ENCODE measurements at regions not wholly inside any gene's neighbourhood (a gene's known extent, or its start where the extent isn't known, plus 50 kb on each side); places are given as distances from the start of the nearest gene placed in this dataset.
A peak's percentile ranks its signal among the peaks of the same experiment; 100 is the strongest.

- no peaks in the 10 kb centered on the region for H3K36me3 ChIP-seq
- peak; percentile 4 to 28 for DNase-seq
- peak; percentile 82 to 87 for ATAC-seq
- no peaks in the 10 kb centered on the region for H3K9me3 ChIP-seq
- peak overlapping the region; percentile 20 to 51 (median 34) for H3K27ac ChIP-seq
- no peak overlapping the region for H3K4me3 ChIP-seq
- in situ Hi-C loops (cut with MboI; ENCODE audit: low sequenced_read_pairs in 4 of 4) (no loop called here), intact Hi-C loops (cut with DNase I; ENCODE audit: low total_unique reads) (no loop called here)
- TF ChIP-seq POLR2A (IDR thresholded peaks at IDR 0.05) = no peak
- TF ChIP-seq, protein P1, sequence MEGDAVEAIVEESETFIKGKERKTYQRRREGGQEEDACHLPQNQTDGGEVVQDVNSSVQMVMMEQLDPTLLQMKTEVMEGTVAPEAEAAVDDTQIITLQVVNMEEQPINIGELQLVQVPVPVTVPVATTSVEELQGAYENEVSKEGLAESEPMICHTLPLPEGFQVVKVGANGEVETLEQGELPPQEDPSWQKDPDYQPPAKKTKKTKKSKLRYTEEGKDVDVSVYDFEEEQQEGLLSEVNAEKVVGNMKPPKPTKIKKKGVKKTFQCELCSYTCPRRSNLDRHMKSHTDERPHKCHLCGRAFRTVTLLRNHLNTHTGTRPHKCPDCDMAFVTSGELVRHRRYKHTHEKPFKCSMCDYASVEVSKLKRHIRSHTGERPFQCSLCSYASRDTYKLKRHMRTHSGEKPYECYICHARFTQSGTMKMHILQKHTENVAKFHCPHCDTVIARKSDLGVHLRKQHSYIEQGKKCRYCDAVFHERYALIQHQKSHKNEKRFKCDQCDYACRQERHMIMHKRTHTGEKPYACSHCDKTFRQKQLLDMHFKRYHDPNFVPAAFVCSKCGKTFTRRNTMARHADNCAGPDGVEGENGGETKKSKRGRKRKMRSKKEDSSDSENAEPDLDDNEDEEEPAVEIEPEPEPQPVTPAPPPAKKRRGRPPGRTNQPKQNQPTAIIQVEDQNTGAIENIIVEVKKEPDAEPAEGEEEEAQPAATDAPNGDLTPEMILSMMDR (IDR thresholded peaks at IDR 0.05 in 4 of 5, conservative IDR thresholded peaks at IDR 0.05 in 1 of 5) = no peak
- peaks cover 0 to 6% of the 10 kb centered on the region in 2 donors for H3K4me1 ChIP-seq
- no peaks in the 10 kb centered on the region for H3K27me3 ChIP-seq
Observed at GRCh38 chr12:89238593-89238992, 113.7 kb downstream of the DUSP6 start.

DNA sequence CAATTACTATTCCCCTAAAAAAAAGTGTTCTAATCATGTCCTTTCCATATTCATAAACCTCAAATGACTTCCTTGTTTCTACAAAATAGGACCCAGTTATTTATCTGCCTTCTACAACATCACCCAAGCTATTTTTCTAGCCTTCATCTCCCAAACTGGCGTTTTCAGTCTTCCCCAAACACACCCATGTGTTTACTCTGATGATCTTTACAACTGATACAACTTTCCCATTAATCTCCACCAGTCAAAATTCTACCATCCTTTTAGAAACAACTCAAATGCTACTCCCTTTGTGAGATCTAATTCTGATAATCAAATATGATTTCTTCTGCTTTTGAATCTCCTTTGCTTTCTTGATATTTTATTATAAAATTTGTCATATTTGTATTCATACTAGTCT is 114.5 kb downstream of the DUSP6 start:
- TF ChIP-seq POLR2A (IDR thresholded peaks at IDR 0.05) = no peak
- TF ChIP-seq, protein P1 (IDR thresholded peaks at IDR 0.05 in 4 of 5, conservative IDR thresholded peaks at IDR 0.05 in 1 of 5) = no peak
- H3K9me3 ChIP-seq = no peaks in the 10 kb centered on the region
- peak overlapping the region in 1 of 4 donors; percentile 31 for H3K27ac ChIP-seq
- no peaks in the 10 kb centered on the region for H3K27me3 ChIP-seq
- no peaks in the 10 kb centered on the region for H3K36me3 ChIP-seq
- no peak for DNase-seq
- intact Hi-C loops (cut with DNase I; ENCODE audit: low total_unique reads) (no loop called here), in situ Hi-C loops (cut with MboI; ENCODE audit: low sequenced_read_pairs in 4 of 4) (no loop called here)
- H3K4me3 ChIP-seq = no peak overlapping the region
- no peak for ATAC-seq
- H3K4me1 ChIP-seq = peaks cover 0 to 6% of the 10 kb centered on the region in 2 donors

GRCh38 chr12:89236748-89237383 is 115.4 kb downstream of the DUSP6 start:
- TF ChIP-seq, protein P1 (IDR thresholded peaks at IDR 0.05 in 4 of 5, conservative IDR thresholded peaks at IDR 0.05 in 1 of 5) = no peak
- TF ChIP-seq POLR2A (IDR thresholded peaks at IDR 0.05) = no peak
- DNase-seq = no peak
- peaks cover 0 to 6% of the 10 kb centered on the region in 2 donors for H3K4me1 ChIP-seq
- H3K9me3 ChIP-seq = no peaks in the 10 kb centered on the region
- H3K4me3 ChIP-seq = no peak overlapping the region
- H3K27ac ChIP-seq = no peak overlapping the region
- no peaks in the 10 kb centered on the region for H3K36me3 ChIP-seq
- in situ Hi-C loops (cut with MboI; ENCODE audit: low sequenced_read_pairs in 4 of 4) (no loop called here), intact Hi-C loops (cut with DNase I; ENCODE audit: low total_unique reads) (no loop called here)
- ATAC-seq = no peak
- H3K27me3 ChIP-seq = no peaks in the 10 kb centered on the region

DNA sequence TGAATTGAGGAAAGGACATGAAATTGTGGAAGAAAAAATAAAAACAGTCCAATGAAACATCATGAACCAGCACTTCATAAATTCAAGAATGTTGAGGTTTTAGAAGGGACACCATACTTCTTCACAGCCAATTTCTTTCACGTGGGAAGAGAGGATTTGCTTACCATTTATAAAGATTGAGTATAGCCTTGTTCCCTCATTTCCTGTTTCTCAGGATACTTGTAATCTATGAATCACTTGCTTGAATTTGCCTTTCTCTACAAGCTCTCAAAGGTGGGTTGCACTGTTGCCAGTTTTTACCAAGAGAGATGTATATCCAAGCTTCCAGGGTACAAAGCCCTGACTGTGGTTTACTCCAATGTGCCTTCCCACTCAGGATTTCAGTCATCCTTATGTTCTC is 116.1 kb downstream of the DUSP6 start:
- intact Hi-C loops (cut with DNase I; ENCODE audit: low total_unique reads) = no loop called here
- in situ Hi-C loops (cut with MboI; ENCODE audit: low sequenced_read_pairs in 4 of 4) = no loop called here
- TF ChIP-seq, protein P1 (IDR thresholded peaks at IDR 0.05 in 4 of 5, conservative IDR thresholded peaks at IDR 0.05 in 1 of 5) = no peak
- no peak for TF ChIP-seq POLR2A (IDR thresholded peaks at IDR 0.05)
- peaks cover 0 to 6% of the 10 kb centered on the region in 2 donors for H3K4me1 ChIP-seq
- no peaks in the 10 kb centered on the region for H3K9me3 ChIP-seq
- DNase-seq = no peak
- ATAC-seq = no peak
- no peaks in the 10 kb centered on the region for H3K36me3 ChIP-seq
- H3K27ac ChIP-seq = no peak overlapping the region
- H3K27me3 ChIP-seq = no peaks in the 10 kb centered on the region
- no peak overlapping the region for H3K4me3 ChIP-seq
